Stimulated activated CD8-positive, alpha-beta memory T cell treated with anti-CD3 and anti-CD28 coated beads, Interleukin-12 subunit alpha, Interleukin-12 subunit beta, amount 100 ng/mL, for 24 hours (primary cell): ENCODE measurements at regions not wholly inside any gene's neighbourhood (a gene's known extent, or its start where the extent isn't known, plus 50 kb on each side); places are given as distances from the start of the nearest gene placed in this dataset.
"Not testable (repeated sequence)": the region's sequence is repeated elsewhere in the genome, so short reads cannot be mapped to it uniquely, and the experiment has no call there.

Experiments used
- DNase-seq: peaks from one replicate; pipeline ENCODE4 v3.0.0-alpha.2; 2020; ENCODE audit errors: extremely low read depth

- no peak for DNase-seq
These were observed 63.4 kb upstream of the PMEPA1 start for GRCh38 chr20:57773059-57773815.

GRCh38 chr20:57772349-57772964 lies 62.6 kb upstream of the PMEPA1 start:
- DNase-seq: no peak

- no peak for DNase-seq
These were observed 61.3 kb upstream of the PMEPA1 start for GRCh38 chr20:57770852-57771720.

GRCh38 chr20:57770401-57770800 lies 60.6 kb upstream of the PMEPA1 start:
- DNase-seq: not testable (repeated sequence)

- DNase-seq: no peak
These were observed 59.9 kb upstream of the PMEPA1 start for GRCh38 chr20:57769756-57770155.

- no peak for DNase-seq
These were observed 58.7 kb upstream of the PMEPA1 start for GRCh38 chr20:57768519-57768918.

GRCh38 chr20:57767441-57767840 lies 57.6 kb upstream of the PMEPA1 start:
- DNase-seq: no peak

GRCh38 chr20:57763235-57763595 lies 53.4 kb upstream of the PMEPA1 start:
- no peak for DNase-seq

GRCh38 chr20:57762531-57763234 lies 52.9 kb upstream of the PMEPA1 start:
- DNase-seq: no peak

- DNase-seq: no peak
These were observed 51.6 kb upstream of the PMEPA1 start for GRCh38 chr20:57761413-57761734.

GRCh38 chr20:57760698-57761412 lies 51.0 kb upstream of the PMEPA1 start:
- no peak for DNase-seq

GRCh38 chr20:57759724-57760123 lies 49.9 kb upstream of the PMEPA1 start:
- DNase-seq: no peak
